MCF 10A (cell line): ENCODE measurements at regions not wholly inside any gene's neighbourhood (a gene's known extent, or its start where the extent isn't known, plus 50 kb on each side); places are given as distances from the start of the nearest gene placed in this dataset.

Experiments
- BruUV-seq: library from RNA; stranded (reverse); fragments of 400-500 nt; replicated peaks from 2 replicates; lab custom pipeline; 2021; lab: Mats Ljungman, UMichigan
- CTCF ChIA-PET: fragments of 300-600 bp; sonication (Branson Sonifier 250); formaldehyde crosslinking; extraction: SDS; loops from one replicate; lab custom pipeline; 2021; ENCODE audit warnings: antibody characterized with exemption, inconsistent platforms; lab: Yijun Ruan, JAX
- POLR2A ChIA-PET: fragments of 300-600, 350-650 bp; sonication (Branson Sonifier 250); formaldehyde crosslinking; extraction: SDS; loops from one replicate; lab custom pipeline; 2020; ENCODE audit warnings: antibody characterized with exemption, inconsistent platforms; lab: Yijun Ruan, JAX
- DNase-seq: peaks from one replicate; pipeline ENCODE4 v3.0.0-alpha.2; 2018; ENCODE audit not compliant: unreplicated experiment
- H3K27ac Mint-ChIP-seq: one replicate; pipeline ENCODE4 v1.8.0; 2022; ENCODE audit warnings: mild to moderate bottlenecking, low read depth, mixed read lengths; ENCODE audit not compliant: unreplicated experiment
- H3K27me3 Mint-ChIP-seq: one replicate; pipeline ENCODE4 v1.8.0; 2022; ENCODE audit warnings: mixed read lengths; ENCODE audit not compliant: insufficient read depth, unreplicated experiment
- H3K36me3 Mint-ChIP-seq: one replicate; pipeline ENCODE4 v1.8.0; 2022; ENCODE audit warnings: mild to moderate bottlenecking, moderate library complexity, mixed read lengths; ENCODE audit not compliant: insufficient read depth, unreplicated experiment
- H3K4me1 Mint-ChIP-seq: one replicate; pipeline ENCODE4 v1.8.0; 2022; ENCODE audit warnings: mixed read lengths; ENCODE audit not compliant: insufficient read depth, unreplicated experiment
- H3K4me3 Mint-ChIP-seq: one replicate; pipeline ENCODE4 v1.8.0; 2022; ENCODE audit warnings: mild to moderate bottlenecking, moderate library complexity, mixed read lengths; ENCODE audit not compliant: unreplicated experiment
- H3K9me3 Mint-ChIP-seq: one replicate; pipeline ENCODE4 v1.8.0; 2022; ENCODE audit warnings: mixed read lengths; ENCODE audit not compliant: unreplicated experiment
- CTCF ChIP-seq: fragments of 200-600 bp; IDR thresholded peaks from one replicate; pipeline ENCODE4 v1.8.0; 2022; ENCODE audit warnings: antibody characterized with exemption, mild to moderate bottlenecking; ENCODE audit not compliant: unreplicated experiment
- intact Hi-C: fragments of 100-400 bp; cut with micrococcal nuclease; formaldehyde crosslinking; loops from 2 replicates; pipeline ENCODE4 v1.14.1; 2022

GRCh38 chr16:8109510-8110369 is 480.6 kb downstream of the TMEM114 start:
- H3K4me3 Mint-ChIP-seq = peak overlapping the region; percentile 12
- CTCF ChIA-PET = no interaction called here
- no peak for TF ChIP-seq CTCF
- no peak for DNase-seq
- no peaks in the 10 kb centered on the region for H3K27me3 Mint-ChIP-seq
- no peaks in the 10 kb centered on the region for H3K36me3 Mint-ChIP-seq
- H3K4me1 Mint-ChIP-seq = no peaks in the 10 kb centered on the region
- POLR2A ChIA-PET = no interaction called here
- no peak overlapping the region for H3K27ac Mint-ChIP-seq
- peaks cover 16% of the 10 kb centered on the region for H3K9me3 Mint-ChIP-seq
- BruUV-seq = no TSS peak
- intact Hi-C loops = no loop called here

DNA sequence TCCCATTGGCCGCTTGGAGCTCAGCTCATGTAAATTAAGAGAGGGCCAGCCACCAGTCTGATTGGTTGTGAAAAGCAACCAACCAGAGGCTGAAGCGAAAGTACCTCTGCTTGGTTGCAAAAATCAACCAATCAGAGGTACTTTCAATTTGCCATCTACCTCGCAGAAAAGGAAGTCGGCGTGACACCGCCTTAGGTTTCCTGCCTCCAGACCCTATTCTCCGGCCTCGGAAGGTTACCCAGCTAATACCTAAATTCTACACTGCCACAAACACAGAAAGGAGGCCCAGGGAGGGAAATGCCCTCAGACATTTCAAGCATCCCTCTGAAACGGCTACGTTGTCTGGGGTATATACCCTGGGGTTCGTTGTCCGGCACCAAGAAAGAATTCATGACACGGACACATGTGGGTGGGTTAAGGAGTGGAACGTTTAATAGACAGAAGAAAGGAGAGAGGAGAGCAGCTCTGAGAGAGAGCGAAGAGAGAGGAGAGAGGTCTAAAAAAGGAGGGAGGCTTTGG is 481.3 kb downstream of the TMEM114 start:
- DNase-seq = no peak
- BruUV-seq = no TSS peak
- TF ChIP-seq CTCF = no peak
- POLR2A ChIA-PET = no interaction called here
- Mint-ChIP-seq H3K4me1 (no peaks in the 10 kb centered on the region), H3K9me3 (peaks cover 16% of the 10 kb centered on the region), H3K4me3 (peak overlapping the region; percentile 12), H3K36me3 (no peaks in the 10 kb centered on the region), H3K27ac (no peak overlapping the region), H3K27me3 (no peaks in the 10 kb centered on the region)
- intact Hi-C loops = no loop called here
- CTCF ChIA-PET = interaction anchor here (0.8 kb wide), 1 partner anchor 1428 kb away, joined by 4 read pairs; no protein-coding TSS in a partner anchor

GRCh38 chr16:8107296-8107695 is 483.0 kb downstream of the TMEM114 start:
- H3K27ac Mint-ChIP-seq = no peak overlapping the region
- no TSS peak for BruUV-seq
- CTCF ChIA-PET = no interaction called here
- no peaks in the 10 kb centered on the region for H3K4me1 Mint-ChIP-seq
- TF ChIP-seq CTCF = no peak
- H3K4me3 Mint-ChIP-seq = no peak overlapping the region
- intact Hi-C loops = no loop called here
- H3K36me3 Mint-ChIP-seq = no peaks in the 10 kb centered on the region
- POLR2A ChIA-PET = no interaction called here
- no peaks in the 10 kb centered on the region for H3K27me3 Mint-ChIP-seq
- peaks cover 16% of the 10 kb centered on the region for H3K9me3 Mint-ChIP-seq
- DNase-seq = no peak

- Mint-ChIP-seq H3K27me3 (no peaks in the 10 kb centered on the region), H3K27ac (no peak overlapping the region), H3K36me3 (no peaks in the 10 kb centered on the region), H3K4me1 (no peaks in the 10 kb centered on the region), H3K9me3 (peaks cover 25% of the 10 kb centered on the region), H3K4me3 (no peak overlapping the region)
- TF ChIP-seq CTCF = no peak
- intact Hi-C loops = no loop called here
- BruUV-seq = no TSS peak
- CTCF ChIA-PET = no interaction called here
- no peak for DNase-seq
- POLR2A ChIA-PET = no interaction called here
Measured at GRCh38 chr16:8103649-8104289, 486.5 kb downstream of the TMEM114 start.
